Activated T-helper 2 cell treated with anti-CD3 and anti-CD28 coated beads, Interferon-gamma antibody, Interleukin-2, Interleukin-4, amounts not matched to agents 10 μg/mL and 5 μg/mL and 100 μg/mL, durations not matched to agents 14 hours and 24 hours and 36 hours (primary cell): ENCODE measurements at regions not wholly inside any gene's neighbourhood (a gene's known extent, or its start where the extent isn't known, plus 50 kb on each side); places are given as distances from the start of the nearest gene placed in this dataset.
"Not testable (repeated sequence)": the region's sequence is repeated elsewhere in the genome, so short reads cannot be mapped to it uniquely, and the experiment has no call there.

Experiments used
- DNase-seq: peaks from one replicate; pipeline ENCODE4 v3.0.0; 2021; ENCODE audit warnings: low spot score
- H3K27ac Mint-ChIP-seq: one replicate; pipeline ENCODE4 v1.8.0; 2021; ENCODE audit warnings: mixed read lengths
- H3K27me3 Mint-ChIP-seq: one replicate; pipeline ENCODE4 v1.8.0; 2021; ENCODE audit warnings: low read depth, mixed read lengths
- H3K36me3 Mint-ChIP-seq: one replicate; pipeline ENCODE4 v1.8.0; 2021; ENCODE audit warnings: low read depth, mixed read lengths
- H3K4me1 Mint-ChIP-seq: one replicate; pipeline ENCODE4 v1.8.0; 2021; ENCODE audit warnings: low read depth, mixed read lengths
- H3K4me3 Mint-ChIP-seq: one replicate; pipeline ENCODE4 v1.8.0; 2021; ENCODE audit warnings: low read depth, mild to moderate bottlenecking, moderate library complexity, mixed read lengths
- H3K9me3 Mint-ChIP-seq: one replicate; pipeline ENCODE4 v1.8.0; 2021; ENCODE audit warnings: mixed read lengths
- intact Hi-C: fragments of 100-400 bp; cut with micrococcal nuclease; formaldehyde crosslinking; loops from one replicate; pipeline ENCODE4 v1.15.1; 2023

GRCh38 chr5:93956006-93956405, 214.6 kb upstream of the POU5F2 start:
- Mint-ChIP-seq H3K4me1 (no peaks in the 10 kb centered on the region), H3K27ac (no peak overlapping the region), H3K27me3 (no peaks in the 10 kb centered on the region), H3K36me3 (peaks cover 3% of the 10 kb centered on the region), H3K9me3 (no peaks in the 10 kb centered on the region), H3K4me3 (no peak overlapping the region)
- intact Hi-C loops: no loop called here
- no peak for DNase-seq

DNA sequence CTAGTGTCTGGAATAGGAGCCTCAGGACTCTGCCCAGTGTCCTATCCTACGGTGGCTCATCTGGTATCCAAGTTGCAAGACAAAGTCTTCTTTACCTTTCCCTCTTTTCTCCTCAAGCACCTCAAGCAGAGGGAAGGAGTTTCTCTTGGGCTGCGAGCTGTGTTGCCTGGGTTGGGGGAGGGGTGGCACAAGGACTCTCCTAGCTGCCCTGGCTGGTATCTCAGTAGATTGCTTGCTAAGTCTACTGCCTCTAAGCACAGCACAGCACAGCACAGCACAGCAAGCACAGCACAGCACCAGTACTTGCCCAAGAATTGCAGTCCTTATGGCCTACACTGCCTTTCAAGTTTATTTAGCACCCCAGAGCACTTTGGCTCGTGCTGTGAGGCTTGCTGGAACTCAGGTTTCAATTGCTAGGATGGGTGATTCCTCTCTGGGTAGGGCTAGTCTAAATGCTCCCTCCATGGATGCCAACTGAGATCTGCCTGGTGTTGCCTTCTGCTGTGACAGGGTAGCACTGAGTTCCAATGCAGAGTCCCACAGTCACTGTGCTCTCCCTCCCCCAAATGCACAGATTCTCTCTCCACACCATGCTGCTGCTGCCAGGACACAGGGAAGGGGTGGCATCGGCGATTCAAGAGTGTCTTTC, 213.1 kb upstream of the POU5F2 start:
- Mint-ChIP-seq H3K36me3 (peaks cover 3% of the 10 kb centered on the region), H3K27me3 (no peaks in the 10 kb centered on the region), H3K9me3 (no peaks in the 10 kb centered on the region), H3K27ac (no peak overlapping the region), H3K4me3 (no peak overlapping the region), H3K4me1 (no peaks in the 10 kb centered on the region)
- intact Hi-C loops: no loop called here
- no peak for DNase-seq

GRCh38 chr5:93953442-93953841, 212.0 kb upstream of the POU5F2 start:
- Mint-ChIP-seq H3K4me3 (no peak overlapping the region), H3K27ac (no peak overlapping the region), H3K27me3 (no peaks in the 10 kb centered on the region), H3K9me3 (no peaks in the 10 kb centered on the region), H3K4me1 (no peaks in the 10 kb centered on the region), H3K36me3 (peaks cover 3% of the 10 kb centered on the region)
- intact Hi-C loops: no loop called here
- no peak for DNase-seq

GRCh38 chr5:93941897-93942296, 200.5 kb upstream of the POU5F2 start:
- H3K4me1 Mint-ChIP-seq: peaks cover 5% of the 10 kb centered on the region
- no peaks in the 10 kb centered on the region for H3K27me3 Mint-ChIP-seq

GRCh38 chr5:93933269-93933668, 191.9 kb upstream of the POU5F2 start:
- intact Hi-C loops: not testable (repeated sequence)

More at GRCh38 chr5:93941897-93942296, 200.5 kb upstream of the POU5F2 start:
- no peaks in the 10 kb centered on the region for H3K36me3 Mint-ChIP-seq
- no peak overlapping the region for H3K4me3 Mint-ChIP-seq
- no peak for DNase-seq
- intact Hi-C loops: no loop called here
- no peaks in the 10 kb centered on the region for H3K9me3 Mint-ChIP-seq
- H3K27ac Mint-ChIP-seq: no peak overlapping the region

GRCh38 chr5:93930098-93930497, 188.7 kb upstream of the POU5F2 start:
- no peaks in the 10 kb centered on the region for H3K9me3 Mint-ChIP-seq
- intact Hi-C loops: no loop called here
- H3K27ac Mint-ChIP-seq: no peak overlapping the region
- H3K4me1 Mint-ChIP-seq: no peaks in the 10 kb centered on the region
- H3K27me3 Mint-ChIP-seq: no peaks in the 10 kb centered on the region
- H3K36me3 Mint-ChIP-seq: no peaks in the 10 kb centered on the region
- DNase-seq: no peak
- no peak overlapping the region for H3K4me3 Mint-ChIP-seq

More at GRCh38 chr5:93933269-93933668, 191.9 kb upstream of the POU5F2 start:
- H3K27me3 Mint-ChIP-seq, H3K9me3 Mint-ChIP-seq, H3K36me3 Mint-ChIP-seq, DNase-seq, H3K27ac Mint-ChIP-seq, H3K4me3 Mint-ChIP-seq, H3K4me1 Mint-ChIP-seq: not testable (repeated sequence)

- H3K4me1 Mint-ChIP-seq: no peaks in the 10 kb centered on the region
Observed at GRCh38 chr5:93929131-93929530, 187.7 kb upstream of the POU5F2 start.

DNA sequence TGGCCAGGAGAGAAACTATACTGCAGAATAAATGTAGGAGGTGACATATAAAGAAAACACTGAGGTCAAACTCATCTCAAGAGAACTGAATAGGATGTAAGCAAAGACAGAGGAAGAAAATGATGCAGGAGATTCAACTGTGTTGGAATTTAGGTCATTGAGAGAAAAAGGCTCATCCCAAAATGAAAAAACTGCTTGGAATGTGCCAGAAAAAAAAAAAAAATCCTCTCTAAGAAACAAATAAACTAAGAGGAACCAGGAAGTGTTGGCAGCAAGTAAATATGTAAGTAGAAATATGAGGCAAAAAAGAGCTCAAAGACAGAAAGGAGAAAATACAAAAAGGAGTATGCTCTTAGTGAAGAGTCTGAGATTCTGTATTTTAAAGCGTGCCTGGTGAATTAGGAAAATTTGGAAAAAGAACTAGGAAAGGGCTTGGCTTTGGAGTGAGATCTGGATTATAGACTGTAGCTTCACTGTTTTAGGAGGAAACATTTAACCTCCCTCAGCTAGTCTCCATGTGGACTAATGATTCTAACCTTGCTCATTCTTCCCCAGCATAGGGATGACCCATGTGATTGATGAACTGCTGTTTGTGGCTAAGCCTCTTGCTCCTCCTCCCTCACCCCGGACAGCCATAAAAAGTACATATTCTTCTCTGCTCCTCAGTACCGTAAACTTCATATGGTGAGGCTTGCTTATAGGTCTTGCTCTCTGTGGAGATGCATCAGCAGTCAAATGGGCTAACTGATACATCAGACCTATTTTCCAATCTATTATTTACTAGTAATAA, 185.6 kb upstream of the POU5F2 start:
- Mint-ChIP-seq H3K4me1 (no peaks in the 10 kb centered on the region), H3K36me3 (no peaks in the 10 kb centered on the region), H3K4me3 (no peak overlapping the region), H3K27me3 (no peaks in the 10 kb centered on the region), H3K27ac (no peak overlapping the region), H3K9me3 (no peaks in the 10 kb centered on the region)
- intact Hi-C loops: no loop called here
- no peak for DNase-seq

More at GRCh38 chr5:93929131-93929530, 187.7 kb upstream of the POU5F2 start:
- Mint-ChIP-seq H3K36me3 (no peaks in the 10 kb centered on the region), H3K27me3 (no peaks in the 10 kb centered on the region), H3K4me3 (no peak overlapping the region), H3K9me3 (no peaks in the 10 kb centered on the region), H3K27ac (no peak overlapping the region)
- no peak for DNase-seq
- intact Hi-C loops: no loop called here

- Mint-ChIP-seq H3K4me1 (no peaks in the 10 kb centered on the region), H3K4me3 (no peak overlapping the region), H3K27me3 (no peaks in the 10 kb centered on the region), H3K9me3 (no peaks in the 10 kb centered on the region), H3K27ac (no peak overlapping the region), H3K36me3 (no peaks in the 10 kb centered on the region)
- intact Hi-C loops: no loop called here
- DNase-seq: no peak
Observed at GRCh38 chr5:93925321-93925720, 183.9 kb upstream of the POU5F2 start.

- intact Hi-C loops: no loop called here
- Mint-ChIP-seq H3K9me3 (no peaks in the 10 kb centered on the region), H3K27ac (no peak overlapping the region), H3K4me1 (no peaks in the 10 kb centered on the region), H3K4me3 (no peak overlapping the region), H3K27me3 (no peaks in the 10 kb centered on the region), H3K36me3 (no peaks in the 10 kb centered on the region)
- DNase-seq: no peak
Observed at GRCh38 chr5:93924628-93925027, 183.2 kb upstream of the POU5F2 start.

DNA sequence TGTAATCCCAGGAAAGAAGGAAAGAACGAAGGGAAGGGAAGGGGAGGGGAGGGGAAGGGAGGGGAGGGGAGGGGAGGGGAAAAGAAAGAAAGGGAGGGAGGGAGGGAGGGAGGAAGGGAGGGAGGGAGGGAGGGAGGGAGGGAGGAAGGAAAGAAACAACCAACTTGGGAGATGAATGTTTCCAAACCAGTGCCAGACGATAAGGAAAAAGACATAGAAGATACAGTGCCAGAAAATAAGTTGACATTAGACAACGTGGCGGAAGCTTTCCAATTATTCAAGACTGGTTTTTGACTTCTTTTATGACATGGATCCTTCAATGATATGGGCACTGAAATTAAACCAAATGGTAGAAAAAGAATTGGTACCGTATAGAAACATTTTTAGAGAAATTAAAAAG, 181.2 kb upstream of the POU5F2 start:
- Mint-ChIP-seq H3K9me3 (no peaks in the 10 kb centered on the region), H3K4me1 (no peaks in the 10 kb centered on the region), H3K4me3 (no peak overlapping the region), H3K27me3 (no peaks in the 10 kb centered on the region), H3K27ac (no peak overlapping the region), H3K36me3 (no peaks in the 10 kb centered on the region)
- no peak for DNase-seq
- intact Hi-C loops: no loop called here

DNA sequence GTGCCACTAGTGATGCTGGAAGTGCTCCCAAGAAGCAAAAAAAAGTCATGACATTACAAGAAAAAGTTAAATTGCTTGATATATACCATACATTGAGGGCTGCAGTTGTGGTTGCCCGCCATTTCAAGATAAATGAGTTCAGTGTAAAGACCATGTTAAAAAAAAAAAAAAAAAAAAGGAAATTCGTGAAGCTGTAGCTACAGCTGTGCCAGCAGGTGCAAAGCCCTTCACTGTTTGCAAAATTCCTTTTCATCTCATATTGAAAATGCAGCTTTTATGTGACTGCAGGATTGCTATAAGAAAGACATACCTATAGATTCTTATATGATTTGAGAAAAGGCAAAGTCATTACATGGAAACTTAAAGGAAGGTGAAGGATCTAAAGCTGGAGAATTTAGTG, 179.6 kb upstream of the POU5F2 start:
- Mint-ChIP-seq H3K9me3 (no peaks in the 10 kb centered on the region), H3K36me3 (no peaks in the 10 kb centered on the region), H3K27ac (no peak overlapping the region), H3K27me3 (no peaks in the 10 kb centered on the region), H3K4me3 (no peak overlapping the region), H3K4me1 (no peaks in the 10 kb centered on the region)
- DNase-seq: no peak
- intact Hi-C loops: no loop called here

DNA sequence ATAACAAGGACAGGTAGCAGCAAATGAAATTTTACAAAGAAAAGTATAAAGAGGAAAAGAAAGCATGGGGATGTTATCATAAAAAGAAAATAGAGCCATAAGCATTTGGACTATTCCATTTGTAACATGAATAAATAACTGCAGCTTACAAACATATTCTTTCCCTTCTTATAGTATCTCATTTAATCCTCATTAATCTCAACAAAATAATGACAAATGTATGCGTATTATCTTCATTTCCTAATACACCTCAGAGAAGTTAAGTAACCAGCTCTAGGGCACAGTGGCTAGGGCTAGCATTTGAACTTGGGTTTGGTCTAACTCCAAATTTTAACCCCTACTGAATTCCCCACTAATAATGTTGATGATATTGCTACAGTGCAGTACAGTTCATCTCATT, 175.5 kb upstream of the POU5F2 start:
- Mint-ChIP-seq H3K36me3 (no peaks in the 10 kb centered on the region), H3K27me3 (no peaks in the 10 kb centered on the region), H3K9me3 (no peaks in the 10 kb centered on the region), H3K4me3 (no peak overlapping the region), H3K27ac (no peak overlapping the region), H3K4me1 (no peaks in the 10 kb centered on the region)
- DNase-seq: no peak
- intact Hi-C loops: loop anchor here (5.0 kb wide), 1 partner anchor 115 kb away; no protein-coding TSS in a partner anchor
